ACC112 (cell line): ENCODE measurements at regions not wholly inside any gene's neighbourhood (a gene's known extent, or its start where the extent isn't known, plus 50 kb on each side); places are given as distances from the start of the nearest gene placed in this dataset.

ENCODE experiments used
- H2AFZ ChIP-seq: fragments of 200-600 bp; sonication (generic); one replicate; pipeline ENCODE4 v1.6.0; 2017; ENCODE audit warnings: antibody characterized with exemption, low read length; ENCODE audit not compliant: unreplicated experiment
- H3K27ac ChIP-seq: fragments of 200-600 bp; sonication (generic); 2 replicates; pipeline ENCODE4 v1.5.1; 2014; ENCODE audit warnings: low read depth, mild to moderate bottlenecking, antibody characterized with exemption, low read length, moderate library complexity
- H3K27me3 ChIP-seq: fragments of 200-600 bp; sonication (generic); 2 replicates; pipeline ENCODE4 v1.6.1; 2014; ENCODE audit warnings: mild to moderate bottlenecking, antibody characterized with exemption, low read length, moderate library complexity, mixed read lengths; ENCODE audit not compliant: insufficient read depth
- H3K36me3 ChIP-seq: fragments of 200-600 bp; sonication (generic); 2 replicates; pipeline ENCODE4 v1.6.1; 2016; ENCODE audit warnings: mild to moderate bottlenecking, antibody characterized with exemption, low read length, moderate library complexity, mixed read lengths; ENCODE audit not compliant: insufficient read depth
- H3K4me1 ChIP-seq: fragments of 200-600 bp; sonication (generic); one replicate; pipeline ENCODE4 v1.6.1; 2016; ENCODE audit warnings: low read length, mixed read lengths; ENCODE audit not compliant: insufficient read depth, unreplicated experiment, control insufficient read depth
- H3K4me3 ChIP-seq: fragments of 200-600 bp; sonication (generic); 2 replicates; pipeline ENCODE4 v1.5.1; 2014; ENCODE audit warnings: mild to moderate bottlenecking, low read depth, low read length
- H3K79me2 ChIP-seq: fragments of 200-600 bp; sonication (generic); one replicate; pipeline ENCODE4 v1.6.0; 2016; ENCODE audit warnings: low read length; ENCODE audit not compliant: control insufficient read depth, unreplicated experiment, insufficient read depth

DNA sequence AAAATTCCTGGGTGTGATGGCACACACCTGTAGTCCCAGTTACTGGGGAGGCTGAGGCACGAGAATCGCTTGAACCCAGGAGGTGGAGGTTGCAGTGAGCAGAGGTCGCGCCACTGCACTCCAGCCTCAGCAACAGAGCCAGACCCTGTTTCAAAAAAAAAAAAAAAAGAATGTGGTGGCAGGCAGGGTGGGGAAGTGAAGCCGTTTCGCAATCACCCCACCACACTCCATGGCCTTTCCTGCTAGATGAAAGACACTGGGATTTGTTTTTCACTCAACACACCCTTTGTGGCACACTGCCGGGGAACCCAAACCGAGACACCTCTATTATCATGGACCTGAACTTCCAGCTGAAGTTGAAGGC is 172.4 kb upstream of the IQSEC1 start:
- Histone ChIP-seq H3K4me1 (no peaks in the 10 kb centered on the region), H2AFZ (no peak overlapping the region), H3K4me3 (no peak overlapping the region), H3K36me3 (no peaks in the 10 kb centered on the region), H3K27ac (no peak overlapping the region), H3K27me3 (peaks cover 49% of the 10 kb centered on the region), H3K79me2 (no peaks in the 10 kb centered on the region)

DNA sequence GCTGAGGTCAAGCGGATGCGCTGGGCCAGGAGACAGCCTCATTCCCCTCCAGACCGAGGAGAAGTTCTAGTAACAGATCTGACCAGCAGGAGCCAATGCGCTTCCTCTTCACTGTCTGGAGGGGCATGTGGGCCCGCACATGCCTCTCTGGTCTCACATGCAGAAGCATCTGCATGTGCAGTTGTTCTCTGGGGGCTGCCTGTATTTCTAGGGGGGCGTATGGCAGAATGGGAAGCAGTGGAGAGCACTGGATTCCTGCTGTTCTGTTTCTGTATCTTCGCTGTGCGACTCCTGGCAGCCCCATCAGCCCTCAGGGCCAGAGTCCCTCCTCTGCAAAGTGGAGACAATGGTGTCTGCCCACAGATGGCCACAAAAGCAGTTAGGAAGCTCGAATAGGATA is 170.4 kb upstream of the IQSEC1 start:
- H3K27me3 ChIP-seq = peaks cover 54% of the 10 kb centered on the region
- H3K4me1 ChIP-seq = no peaks in the 10 kb centered on the region
- H3K36me3 ChIP-seq = no peaks in the 10 kb centered on the region
- H3K27ac ChIP-seq = no peak overlapping the region
- H3K79me2 ChIP-seq = no peaks in the 10 kb centered on the region
- H3K4me3 ChIP-seq = no peak overlapping the region
- no peak overlapping the region for H2AFZ ChIP-seq

DNA sequence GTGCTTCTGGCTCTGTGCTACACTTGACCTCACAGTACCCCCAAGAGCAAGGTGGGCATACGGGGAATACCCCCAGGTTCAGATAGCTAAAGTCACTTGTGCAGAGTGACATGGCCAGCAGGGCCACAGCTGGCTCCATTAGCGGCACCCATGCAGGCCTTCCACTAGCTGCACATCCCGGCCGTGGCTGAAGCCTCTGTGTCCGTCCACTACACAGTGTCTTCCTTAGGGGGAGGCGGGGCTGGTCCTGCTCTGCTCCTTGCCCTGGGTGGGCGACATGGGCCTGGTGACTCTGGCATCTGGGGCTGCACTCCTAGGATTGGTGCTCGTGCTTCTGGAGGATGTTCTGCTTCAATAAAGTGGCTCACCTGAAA is 169.1 kb upstream of the IQSEC1 start:
- no peaks in the 10 kb centered on the region for H3K36me3 ChIP-seq
- H3K27ac ChIP-seq = no peak overlapping the region
- no peak overlapping the region for H2AFZ ChIP-seq
- H3K27me3 ChIP-seq = peaks cover 50% of the 10 kb centered on the region
- H3K79me2 ChIP-seq = no peaks in the 10 kb centered on the region
- no peak overlapping the region for H3K4me3 ChIP-seq
- no peaks in the 10 kb centered on the region for H3K4me1 ChIP-seq

DNA sequence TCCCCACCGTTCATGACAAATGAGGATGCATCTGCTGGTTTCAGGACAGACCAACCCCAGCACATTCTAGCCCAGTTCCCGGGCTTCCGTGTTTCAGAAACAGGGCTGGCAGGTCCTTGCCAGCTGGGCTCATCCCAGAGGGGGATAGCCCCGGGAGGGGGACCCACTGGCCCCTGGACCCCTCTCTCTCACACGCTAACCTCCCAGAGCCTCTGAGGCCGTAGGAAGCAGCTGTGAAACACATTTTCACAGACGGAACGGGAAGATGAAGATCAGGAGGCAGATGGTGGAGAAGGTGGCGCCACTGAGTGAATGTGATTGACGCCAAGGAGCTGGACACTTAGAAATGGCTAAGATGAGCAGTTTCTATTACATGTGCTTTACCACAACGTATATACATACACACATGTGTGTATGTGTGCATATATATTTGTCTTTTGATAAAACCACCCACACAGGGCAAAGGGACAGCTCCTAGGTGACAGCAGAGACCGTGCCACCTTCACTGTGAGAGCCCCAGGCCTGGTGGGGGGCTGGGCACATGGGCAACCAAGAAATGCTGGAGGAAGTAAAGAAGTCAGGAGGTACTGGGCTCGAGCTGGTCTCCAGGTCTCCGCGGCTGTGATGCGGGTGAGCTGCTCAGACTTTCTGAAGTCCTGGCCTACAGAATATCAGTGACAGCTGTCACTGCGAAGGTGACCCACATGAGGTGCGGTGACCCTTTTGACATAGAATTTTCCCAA is 168.6 kb upstream of the IQSEC1 start:
- Histone ChIP-seq H3K27me3 (peaks cover 49% of the 10 kb centered on the region), H3K27ac (no peak overlapping the region), H3K4me1 (no peaks in the 10 kb centered on the region), H2AFZ (no peak overlapping the region), H3K79me2 (no peaks in the 10 kb centered on the region), H3K4me3 (no peak overlapping the region), H3K36me3 (no peaks in the 10 kb centered on the region)

DNA sequence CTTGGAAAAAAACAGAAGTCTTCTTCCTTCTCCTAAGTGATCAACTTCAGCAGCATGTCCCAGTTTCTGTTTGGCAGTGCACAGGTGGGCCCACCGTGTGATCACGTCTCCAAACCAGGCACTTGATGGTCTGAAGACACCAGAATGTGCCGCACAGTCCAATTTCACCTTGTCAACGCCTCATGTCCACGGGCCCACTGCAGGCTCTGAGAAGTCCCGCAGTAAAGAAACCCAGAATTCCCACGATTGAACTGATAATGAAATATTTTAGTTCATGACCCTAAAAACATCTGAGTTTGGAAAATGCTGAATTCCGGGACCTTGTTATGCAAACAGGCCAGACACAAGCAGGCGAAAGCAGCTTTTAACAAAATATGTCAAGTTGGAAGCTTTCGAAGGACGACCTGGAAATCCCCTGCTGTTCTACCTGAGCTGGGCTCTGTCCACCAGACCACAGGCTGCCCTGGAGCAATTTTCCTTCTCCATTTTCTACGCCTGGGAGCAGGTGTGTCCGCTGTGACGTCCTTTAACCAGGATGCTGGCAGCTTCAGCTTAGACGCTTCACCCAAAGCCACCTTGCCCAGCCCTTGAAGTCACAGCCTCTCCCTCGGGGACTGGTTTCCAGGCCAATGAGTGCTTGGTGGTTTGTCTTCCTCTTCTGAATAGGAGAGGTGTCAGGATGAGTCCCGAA is 167.8 kb upstream of the IQSEC1 start:
- Histone ChIP-seq H3K79me2 (no peaks in the 10 kb centered on the region), H3K36me3 (no peaks in the 10 kb centered on the region), H3K4me1 (no peaks in the 10 kb centered on the region), H3K4me3 (no peak overlapping the region), H3K27me3 (peaks cover 52% of the 10 kb centered on the region), H3K27ac (no peak overlapping the region), H2AFZ (no peak overlapping the region)

DNA sequence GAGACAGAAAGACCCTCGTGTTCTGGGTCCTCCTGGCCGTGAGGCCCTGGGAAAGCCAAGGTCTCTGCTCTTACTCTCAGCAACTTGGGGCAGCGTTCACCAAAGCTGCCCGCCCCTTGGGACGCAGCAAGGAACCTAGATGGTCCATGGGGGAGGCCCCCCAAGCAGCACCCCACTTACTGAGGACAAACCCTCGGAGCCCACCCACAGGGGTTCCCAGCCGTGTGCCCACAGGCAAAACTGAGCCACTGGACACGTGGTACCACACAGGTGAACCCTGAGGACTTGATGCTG is 166.2 kb upstream of the IQSEC1 start:
- H3K4me1 ChIP-seq = no peaks in the 10 kb centered on the region

DNA sequence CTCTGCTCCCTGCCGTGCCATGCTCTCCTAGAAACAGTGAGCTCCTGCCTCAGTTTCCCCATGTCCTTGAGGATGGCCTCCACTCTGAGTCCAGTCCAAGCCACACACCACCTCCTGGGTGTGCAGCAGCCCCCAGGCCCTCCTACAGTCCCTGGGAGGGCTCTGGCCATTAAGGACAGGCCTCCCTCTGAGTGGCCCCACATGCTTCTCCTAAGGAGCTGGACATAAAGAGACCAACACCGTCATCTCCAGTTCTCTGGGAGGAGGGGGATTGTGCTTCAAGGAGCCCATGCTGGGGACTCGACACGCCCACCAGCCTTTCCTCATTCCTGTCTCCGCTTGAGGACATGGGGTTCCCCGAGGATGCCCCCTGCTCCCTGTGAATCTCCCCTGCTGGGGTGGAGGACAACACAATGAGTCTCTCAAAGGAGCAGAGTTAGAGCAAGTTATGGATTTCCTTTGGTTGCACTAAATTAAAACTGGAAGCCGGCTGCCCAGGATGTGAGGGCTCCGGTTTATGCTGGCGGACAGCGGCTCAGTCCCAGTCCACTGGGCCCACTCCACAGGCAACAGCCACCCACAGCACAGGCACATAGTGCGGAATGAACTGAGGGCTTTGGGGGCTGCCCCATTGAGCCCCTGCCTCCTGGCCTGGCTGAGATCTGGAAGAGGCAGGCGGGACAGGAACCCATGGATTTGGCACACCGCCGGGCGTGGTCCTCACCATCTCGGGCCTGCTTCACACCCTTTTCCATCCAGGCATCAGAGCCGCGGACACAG is 165.6 kb upstream of the IQSEC1 start:
- Histone ChIP-seq H3K4me1 (no peaks in the 10 kb centered on the region), H3K36me3 (no peaks in the 10 kb centered on the region), H3K27ac (no peak overlapping the region), H3K79me2 (no peaks in the 10 kb centered on the region), H3K27me3 (peaks cover 67% of the 10 kb centered on the region), H3K4me3 (no peak overlapping the region), H2AFZ (no peak overlapping the region)

More for the DNA sequence above, 166.2 kb upstream of the IQSEC1 start:
- no peak overlapping the region for H3K27ac ChIP-seq
- H3K79me2 ChIP-seq = no peaks in the 10 kb centered on the region
- H3K36me3 ChIP-seq = no peaks in the 10 kb centered on the region
- peaks cover 64% of the 10 kb centered on the region for H3K27me3 ChIP-seq
- H2AFZ ChIP-seq = no peak overlapping the region
- H3K4me3 ChIP-seq = no peak overlapping the region

DNA sequence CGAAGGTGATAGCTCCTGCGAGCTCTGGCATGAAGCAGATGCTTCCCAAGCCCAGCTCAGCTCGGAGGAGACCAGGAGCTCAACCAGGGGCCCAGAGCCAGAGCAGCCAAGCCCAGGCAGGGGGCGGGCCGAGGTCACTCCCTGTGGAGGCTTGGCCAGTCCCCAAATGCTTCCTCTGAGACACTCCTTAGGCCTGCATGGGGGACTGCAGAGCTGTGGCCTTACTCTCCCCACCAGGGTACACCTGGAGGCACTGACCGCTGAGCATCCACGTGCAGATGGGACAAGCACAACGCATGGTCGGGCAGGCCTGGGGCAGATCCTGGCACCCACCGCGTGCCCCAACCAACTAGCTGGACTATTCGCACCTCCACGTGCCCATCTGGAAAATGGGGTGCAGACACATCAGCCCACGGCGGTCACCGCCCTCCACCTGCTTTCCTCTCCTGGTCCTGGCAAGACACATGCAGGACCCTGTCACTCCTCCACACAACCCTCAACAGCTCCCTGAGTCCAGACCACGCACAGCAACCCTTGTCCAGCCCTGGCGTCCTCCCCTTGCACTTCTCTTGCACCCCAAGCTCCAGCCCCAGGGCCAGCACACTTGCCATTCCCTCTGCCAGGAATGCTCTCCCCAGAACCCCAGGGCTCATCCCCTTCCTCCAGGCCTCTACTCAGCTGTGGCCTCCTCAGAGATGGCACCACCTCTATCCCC is 164.7 kb upstream of the IQSEC1 start:
- Histone ChIP-seq H3K79me2 (no peaks in the 10 kb centered on the region), H3K4me3 (no peak overlapping the region), H3K27me3 (peaks cover 74% of the 10 kb centered on the region), H3K27ac (no peak overlapping the region), H2AFZ (no peak overlapping the region), H3K4me1 (no peaks in the 10 kb centered on the region), H3K36me3 (no peaks in the 10 kb centered on the region)

DNA sequence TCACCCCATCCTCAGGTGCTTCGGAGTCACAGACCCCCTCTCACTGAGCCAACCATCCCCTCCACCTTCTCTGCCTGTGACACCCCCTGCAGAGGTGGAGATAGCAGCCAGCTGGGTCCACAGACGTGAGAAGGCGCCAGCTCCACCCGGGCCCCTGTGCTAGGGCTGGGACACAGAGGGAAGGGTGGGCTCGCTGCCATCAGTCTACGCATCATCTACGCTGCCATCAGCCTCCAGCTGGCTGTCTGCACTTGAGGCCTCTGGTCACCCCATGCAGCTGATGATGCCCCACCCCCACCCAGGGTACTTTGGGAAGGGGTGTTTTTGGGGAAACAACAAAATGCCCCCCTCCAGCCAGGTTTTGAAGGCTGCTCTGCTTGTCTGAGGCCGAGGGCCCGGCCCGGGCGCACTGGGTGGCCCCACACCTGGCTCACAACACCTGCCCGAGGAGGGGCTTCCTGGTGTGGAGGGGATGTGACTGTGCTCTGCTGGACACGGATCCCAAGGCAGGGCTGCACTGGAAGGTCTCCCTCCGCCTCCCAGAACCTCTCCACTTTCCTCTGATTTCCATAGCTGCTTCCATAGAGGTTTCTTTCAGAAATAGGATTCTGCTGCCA is 163.4 kb upstream of the IQSEC1 start:
- Histone ChIP-seq H3K27ac (no peak overlapping the region), H3K79me2 (no peaks in the 10 kb centered on the region), H3K4me3 (no peak overlapping the region), H3K27me3 (peaks cover 78% of the 10 kb centered on the region), H2AFZ (no peak overlapping the region), H3K36me3 (no peaks in the 10 kb centered on the region), H3K4me1 (no peaks in the 10 kb centered on the region)

DNA sequence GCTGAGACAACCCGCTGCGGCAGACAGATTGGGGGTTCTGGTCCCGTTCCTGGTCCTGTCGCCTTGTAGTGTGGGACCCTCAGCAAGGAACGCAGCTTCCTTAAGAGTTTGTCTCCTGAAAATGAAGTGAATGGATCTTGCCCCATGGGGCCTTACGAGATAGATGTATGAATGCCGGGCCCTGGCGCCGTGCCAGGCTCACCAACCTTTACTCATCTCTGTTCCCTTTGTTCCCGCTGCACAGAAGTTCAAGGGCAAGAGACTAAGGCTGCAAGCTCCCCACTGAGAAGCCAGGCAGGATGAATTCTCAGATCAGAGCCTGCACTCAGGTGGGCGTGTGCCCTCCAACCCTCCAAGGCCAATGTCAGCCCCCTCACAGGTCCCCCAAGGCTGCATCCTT is 162.7 kb upstream of the IQSEC1 start:
- no peak overlapping the region for H2AFZ ChIP-seq

More for the DNA sequence above, 162.7 kb upstream of the IQSEC1 start:
- Histone ChIP-seq H3K79me2 (no peaks in the 10 kb centered on the region), H3K36me3 (no peaks in the 10 kb centered on the region), H3K4me1 (no peaks in the 10 kb centered on the region), H3K4me3 (no peak overlapping the region), H3K27ac (no peak overlapping the region), H3K27me3 (peaks cover 78% of the 10 kb centered on the region)
